ENCODE measurements at regions not wholly inside any gene's neighbourhood (a gene's known extent, or its start where the extent isn't known, plus 50 kb on each side); places are given as distances from the start of the nearest gene placed in this dataset.

DNA sequence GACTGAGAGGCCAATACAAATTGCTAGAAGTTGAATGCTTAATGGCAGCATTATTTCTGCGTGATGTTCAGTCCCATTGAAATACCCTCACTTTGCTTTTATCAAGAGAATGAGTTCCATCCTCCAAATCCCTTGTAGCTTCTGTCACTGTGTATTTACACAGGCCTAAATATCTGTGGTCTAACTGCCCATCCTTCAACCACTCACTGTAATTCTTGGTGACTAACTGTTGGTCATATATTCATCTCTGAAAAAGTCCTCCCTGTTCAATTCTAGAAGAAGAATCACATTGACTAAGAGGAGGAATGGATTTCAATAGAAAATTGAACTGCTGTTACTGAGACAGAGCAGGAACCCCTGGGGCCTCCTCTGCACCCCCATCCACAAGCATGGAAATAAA lies 74.2 kb upstream of the L3MBTL4 start:
- no peaks in the 10 kb centered on the region for H3K9me3 ChIP-seq (ENCODE audit: severe bottlenecking)
- H3K27ac ChIP-seq (ENCODE audit: poor library complexity, severe bottlenecking): no peak overlapping the region
- peaks cover 5% of the 10 kb centered on the region for H3K27me3 ChIP-seq (ENCODE audit: insufficient read depth, poor library complexity, severe bottlenecking)
- no peaks in the 10 kb centered on the region for H3K4me1 ChIP-seq (ENCODE audit: insufficient read depth, poor library complexity, severe bottlenecking)
- ATAC-seq (ENCODE audit: low read depth) (no peak), DNase-seq (ENCODE audit: low spot score) (no peak)
- no peak overlapping the region for H3K4me3 ChIP-seq (ENCODE audit: severe bottlenecking)
- TF ChIP-seq, protein P1, sequence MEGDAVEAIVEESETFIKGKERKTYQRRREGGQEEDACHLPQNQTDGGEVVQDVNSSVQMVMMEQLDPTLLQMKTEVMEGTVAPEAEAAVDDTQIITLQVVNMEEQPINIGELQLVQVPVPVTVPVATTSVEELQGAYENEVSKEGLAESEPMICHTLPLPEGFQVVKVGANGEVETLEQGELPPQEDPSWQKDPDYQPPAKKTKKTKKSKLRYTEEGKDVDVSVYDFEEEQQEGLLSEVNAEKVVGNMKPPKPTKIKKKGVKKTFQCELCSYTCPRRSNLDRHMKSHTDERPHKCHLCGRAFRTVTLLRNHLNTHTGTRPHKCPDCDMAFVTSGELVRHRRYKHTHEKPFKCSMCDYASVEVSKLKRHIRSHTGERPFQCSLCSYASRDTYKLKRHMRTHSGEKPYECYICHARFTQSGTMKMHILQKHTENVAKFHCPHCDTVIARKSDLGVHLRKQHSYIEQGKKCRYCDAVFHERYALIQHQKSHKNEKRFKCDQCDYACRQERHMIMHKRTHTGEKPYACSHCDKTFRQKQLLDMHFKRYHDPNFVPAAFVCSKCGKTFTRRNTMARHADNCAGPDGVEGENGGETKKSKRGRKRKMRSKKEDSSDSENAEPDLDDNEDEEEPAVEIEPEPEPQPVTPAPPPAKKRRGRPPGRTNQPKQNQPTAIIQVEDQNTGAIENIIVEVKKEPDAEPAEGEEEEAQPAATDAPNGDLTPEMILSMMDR (IDR thresholded peaks at IDR 0.05; ENCODE audit: poor library complexity, severe bottlenecking): no peak
- H3K36me3 ChIP-seq (ENCODE audit: low read depth): no peaks in the 10 kb centered on the region

DNA sequence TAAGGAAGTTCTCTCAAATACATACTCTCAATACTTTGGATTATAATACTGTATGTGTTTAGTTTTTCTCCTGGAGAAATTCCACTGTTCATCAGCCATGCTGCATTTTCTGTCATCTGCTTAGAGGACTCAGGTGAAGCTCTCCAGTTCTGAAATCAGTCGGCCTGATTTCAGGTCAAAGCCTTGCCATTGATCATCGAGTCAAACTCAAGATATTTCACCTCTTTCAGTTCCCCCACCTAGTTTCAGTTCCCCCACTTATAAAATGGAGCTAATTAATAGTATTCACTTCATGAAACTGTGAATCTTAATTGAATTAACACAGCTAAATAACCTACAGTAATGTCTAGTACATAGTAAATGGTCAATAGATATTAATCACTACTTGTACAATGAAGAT lies 75.3 kb upstream of the L3MBTL4 start:
- Histone ChIP-seq H3K4me1 (ENCODE audit: insufficient read depth, poor library complexity, severe bottlenecking) (no peaks in the 10 kb centered on the region), H3K36me3 (ENCODE audit: low read depth) (no peaks in the 10 kb centered on the region), H3K27me3 (ENCODE audit: insufficient read depth, poor library complexity, severe bottlenecking) (peaks cover 6% of the 10 kb centered on the region), H3K4me3 (ENCODE audit: severe bottlenecking) (no peak overlapping the region), H3K27ac (ENCODE audit: poor library complexity, severe bottlenecking) (no peak overlapping the region), H3K9me3 (ENCODE audit: severe bottlenecking) (no peaks in the 10 kb centered on the region)
- ATAC-seq (ENCODE audit: low read depth) (no peak), DNase-seq (ENCODE audit: low spot score) (no peak)
- TF ChIP-seq, protein P1 (IDR thresholded peaks at IDR 0.05; ENCODE audit: poor library complexity, severe bottlenecking): no peak

DNA sequence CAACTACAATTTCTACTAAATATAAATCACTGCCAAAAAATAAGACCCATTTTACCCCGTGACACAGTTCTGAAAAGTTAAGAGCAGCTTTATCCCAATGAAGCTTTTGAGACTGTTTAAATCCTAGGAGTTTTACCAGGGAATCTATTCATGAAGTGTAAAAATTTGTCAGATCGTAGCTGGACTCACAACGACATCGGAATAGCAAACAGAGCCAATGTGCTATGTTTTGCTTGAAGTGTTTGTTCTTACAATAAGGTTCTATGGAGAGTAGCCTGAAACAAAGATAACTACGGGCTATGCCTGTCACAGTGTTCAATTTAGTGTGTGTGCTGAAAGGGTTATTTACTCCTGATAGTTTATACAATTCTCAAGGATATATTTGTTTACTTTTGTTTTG lies 78.5 kb upstream of the L3MBTL4 start:
- peaks cover 11% of the 10 kb centered on the region for H3K27me3 ChIP-seq (ENCODE audit: insufficient read depth, poor library complexity, severe bottlenecking)
- TF ChIP-seq, protein P1 (IDR thresholded peaks at IDR 0.05; ENCODE audit: poor library complexity, severe bottlenecking): no peak
- DNase-seq (ENCODE audit: low spot score): no peak
- H3K27ac ChIP-seq (ENCODE audit: poor library complexity, severe bottlenecking): no peak overlapping the region
- no peaks in the 10 kb centered on the region for H3K4me1 ChIP-seq (ENCODE audit: insufficient read depth, poor library complexity, severe bottlenecking)
- no peaks in the 10 kb centered on the region for H3K9me3 ChIP-seq (ENCODE audit: severe bottlenecking)
- H3K36me3 ChIP-seq (ENCODE audit: low read depth): no peaks in the 10 kb centered on the region
- no peak for ATAC-seq (ENCODE audit: low read depth)
- H3K4me3 ChIP-seq (ENCODE audit: severe bottlenecking): no peak overlapping the region

DNA sequence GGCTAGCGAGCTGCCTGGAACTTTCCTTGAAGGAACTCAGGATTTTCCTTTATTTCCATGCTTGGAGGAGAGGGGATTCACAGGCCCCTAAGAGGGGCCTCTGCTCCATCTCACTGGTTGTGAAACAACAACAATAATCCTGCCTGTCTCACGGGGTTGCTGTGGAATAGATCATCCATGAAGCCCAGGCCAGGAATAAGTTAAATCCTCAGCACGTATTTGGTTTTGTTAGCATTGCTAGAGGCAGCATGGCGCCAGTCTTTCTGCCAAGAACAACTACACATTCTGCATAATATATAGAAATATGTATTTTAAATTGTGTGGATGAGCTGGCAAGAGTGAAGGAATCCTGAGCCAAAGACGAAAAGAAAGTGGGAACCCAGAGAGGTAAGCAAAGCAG lies 80.8 kb upstream of the L3MBTL4 start:
- peaks cover 11% of the 10 kb centered on the region for H3K27me3 ChIP-seq (ENCODE audit: insufficient read depth, poor library complexity, severe bottlenecking)
- no peaks in the 10 kb centered on the region for H3K4me1 ChIP-seq (ENCODE audit: insufficient read depth, poor library complexity, severe bottlenecking)
- no peak overlapping the region for H3K4me3 ChIP-seq (ENCODE audit: severe bottlenecking)
- no peak overlapping the region for H3K27ac ChIP-seq (ENCODE audit: poor library complexity, severe bottlenecking)
- no peaks in the 10 kb centered on the region for H3K36me3 ChIP-seq (ENCODE audit: low read depth)
- no peaks in the 10 kb centered on the region for H3K9me3 ChIP-seq (ENCODE audit: severe bottlenecking)
- no peak for DNase-seq (ENCODE audit: low spot score)
- TF ChIP-seq, protein P1 (IDR thresholded peaks at IDR 0.05; ENCODE audit: poor library complexity, severe bottlenecking): no peak
- ATAC-seq (ENCODE audit: low read depth): no peak

DNA sequence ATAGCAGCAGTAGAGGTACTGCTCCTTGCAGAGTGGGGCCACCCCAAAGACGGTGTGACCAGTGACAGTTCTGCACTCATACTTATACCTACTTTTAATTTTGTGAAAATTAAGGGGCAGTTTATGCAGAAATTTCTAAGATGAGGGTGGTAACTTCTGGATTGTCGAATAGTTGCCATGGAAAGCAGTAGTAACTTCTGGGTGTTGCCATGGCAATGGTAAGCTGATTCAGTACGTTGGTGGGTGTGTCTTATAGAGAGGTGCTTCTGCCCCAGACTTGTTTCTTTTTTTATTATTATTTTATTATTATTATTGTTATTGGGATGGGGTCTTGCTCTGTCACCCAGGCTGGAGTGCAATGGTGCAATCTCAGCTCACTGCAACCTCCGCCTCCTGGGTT lies 82.8 kb upstream of the L3MBTL4 start:
- no peak for ATAC-seq (ENCODE audit: low read depth)
- H3K36me3 ChIP-seq (ENCODE audit: low read depth): no peaks in the 10 kb centered on the region
- no peak overlapping the region for H3K4me3 ChIP-seq (ENCODE audit: severe bottlenecking)
- no peaks in the 10 kb centered on the region for H3K4me1 ChIP-seq (ENCODE audit: insufficient read depth, poor library complexity, severe bottlenecking)
- no peaks in the 10 kb centered on the region for H3K9me3 ChIP-seq (ENCODE audit: severe bottlenecking)
- TF ChIP-seq, protein P1 (IDR thresholded peaks at IDR 0.05; ENCODE audit: poor library complexity, severe bottlenecking): no peak
- H3K27ac ChIP-seq (ENCODE audit: poor library complexity, severe bottlenecking): no peak overlapping the region
- DNase-seq (ENCODE audit: low spot score): no peak
- H3K27me3 ChIP-seq (ENCODE audit: insufficient read depth, poor library complexity, severe bottlenecking): peaks cover 16% of the 10 kb centered on the region

Measured in RWPE2 (cell line).